SH-SY5Y (cell line): ENCODE measurements at regions not wholly inside any gene's neighbourhood (a gene's known extent, or its start where the extent isn't known, plus 50 kb on each side); places are given as distances from the start of the nearest gene placed in this dataset.

Experiments
- GATA2 ChIP-seq: IDR thresholded peaks from 2 replicates; pipeline ENCODE4 v1.6.1; 2011; ENCODE audit warnings: mild to moderate bottlenecking, low read depth, low read length
- GATA3 ChIP-seq: IDR thresholded peaks from 2 replicates; pipeline ENCODE4 v1.6.1; 2011; ENCODE audit warnings: low read depth, mild to moderate bottlenecking, low read length, moderate library complexity

DNA sequence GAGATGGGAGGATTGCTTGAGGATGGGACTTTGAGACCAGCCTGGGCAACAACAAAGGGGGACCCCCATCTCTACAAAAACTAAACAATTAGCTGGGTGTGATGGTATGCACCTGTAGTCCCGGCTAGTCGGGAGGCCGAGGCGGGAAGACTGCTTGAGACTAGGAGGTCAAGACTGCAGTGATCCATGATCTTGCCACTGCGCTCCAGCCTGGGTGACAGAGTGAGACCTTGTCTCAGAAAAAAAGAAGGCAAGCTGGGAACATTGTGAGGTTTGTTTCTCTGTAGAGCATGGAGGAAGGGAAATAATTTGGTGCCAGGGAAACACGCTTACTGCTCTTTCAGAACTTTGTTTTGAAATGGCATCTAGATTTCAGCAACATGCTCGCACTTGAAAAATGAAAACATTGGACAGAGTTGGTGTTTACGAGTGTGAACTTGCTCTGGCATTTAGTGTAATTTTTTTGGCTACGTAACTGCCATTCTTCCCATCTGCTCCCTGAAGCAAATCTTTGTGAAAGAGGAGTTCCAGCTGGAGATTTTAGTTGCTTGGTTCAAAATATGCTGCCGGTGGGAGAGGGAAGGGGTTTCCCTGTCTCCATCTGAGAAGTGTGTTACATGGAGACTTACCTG, 125.6 kb upstream of the DLX2 start:
- TF ChIP-seq GATA3 (no peak), GATA2 (no peak)
